ENCODE measurements at regions not wholly inside any gene's neighbourhood (a gene's known extent, or its start where the extent isn't known, plus 50 kb on each side); places are given as distances from the start of the nearest gene placed in this dataset.

DNA sequence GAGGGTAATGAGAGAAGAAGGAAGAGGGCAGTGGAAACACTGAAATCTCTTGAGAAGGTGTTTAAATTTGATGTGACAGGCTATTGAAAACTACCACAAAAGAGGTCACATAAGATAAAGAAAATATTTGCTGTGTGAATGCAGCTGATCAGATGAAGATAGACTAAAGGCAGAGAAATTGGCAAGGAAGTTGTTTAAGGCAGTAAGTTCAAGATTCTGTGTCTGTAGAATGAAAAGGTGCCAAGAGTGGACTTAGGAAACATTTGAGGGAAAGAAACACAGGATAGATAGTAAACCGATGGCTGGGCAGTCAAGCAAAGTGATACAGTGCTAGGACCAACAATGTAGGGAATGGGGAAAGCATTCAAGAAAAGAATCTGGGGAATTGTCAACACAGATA, 332.3 kb upstream of the MARCKS start (continued):
- TF ChIP-seq, protein P1, sequence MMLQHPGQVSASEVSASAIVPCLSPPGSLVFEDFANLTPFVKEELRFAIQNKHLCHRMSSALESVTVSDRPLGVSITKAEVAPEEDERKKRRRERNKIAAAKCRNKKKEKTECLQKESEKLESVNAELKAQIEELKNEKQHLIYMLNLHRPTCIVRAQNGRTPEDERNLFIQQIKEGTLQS (IDR thresholded peaks at IDR 0.05) = no peak

DNA sequence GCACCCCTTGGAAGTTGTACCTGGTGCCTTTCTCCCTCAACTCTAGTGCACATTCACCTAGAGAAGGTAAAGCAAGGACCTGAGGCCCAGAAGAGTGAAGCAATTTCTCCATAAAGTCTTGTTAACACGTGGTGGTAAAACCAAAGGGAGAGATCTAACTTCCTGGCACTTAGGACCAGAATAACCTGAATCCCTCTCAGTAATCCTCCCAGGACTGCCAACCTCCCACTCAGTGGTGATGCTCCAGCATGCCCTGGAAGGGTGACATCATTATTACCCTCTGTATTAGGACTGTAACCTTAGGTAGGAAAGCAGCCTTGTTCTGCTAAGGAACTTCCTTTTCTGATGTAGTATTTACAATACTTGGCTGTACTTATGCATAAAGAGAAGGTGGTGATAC, 330.6 kb upstream of the MARCKS start:
- Histone ChIP-seq H3K27ac (ENCODE audit: low read depth, low read length) (no peak overlapping the region), H2AFZ (ENCODE audit: low read depth, low read length, poor library complexity, severe bottlenecking) (no peak overlapping the region), H3K9me3 (ENCODE audit: control insufficient read depth in 1 of 2, insufficient read depth in 1 of 2, low read depth in 1 of 2, low read length in 2 of 2) (no peaks in the 10 kb centered on the region), H3K4me3 (replicated peaks in 1 of 2; ENCODE audit: low read depth in 1 of 2, low read length in 2 of 2) (no peak overlapping the region), H3K9ac (ENCODE audit: low read length) (no peak overlapping the region), H4K20me1 (ENCODE audit: insufficient read depth) (no peaks in the 10 kb centered on the region), H3K4me2 (ENCODE audit: low read length) (no peak overlapping the region), H3K79me2 (ENCODE audit: insufficient read depth, low read length) (no peaks in the 10 kb centered on the region), H3K36me3 (ENCODE audit: control insufficient read depth in 1 of 2, insufficient read depth in 2 of 2, low read length in 2 of 2) (no peaks in the 10 kb centered on the region), H3K9me2 (ENCODE audit: insufficient read depth) (no peaks in the 10 kb centered on the region), H3K4me1 (ENCODE audit: control insufficient read depth in 1 of 2, insufficient read depth in 2 of 2, low read length in 2 of 2) (no peaks in the 10 kb centered on the region), H3K27me3 (ENCODE audit: insufficient read depth, low read length) (no peaks in the 10 kb centered on the region)
- intact Hi-C loops (cut with micrococcal nuclease) = no loop called here
- POLR2A ChIA-PET = no interaction called here
- DNase-seq (ENCODE audit: low read depth, low spot score) (no peak), ATAC-seq (no peak)
- no TSS peak for BruUV-seq (replicated peaks)
- TF ChIP-seq POLR2A (IDR thresholded peaks at IDR 0.05; ENCODE audit: borderline replicate concordance, extremely low read depth, insufficient read depth, insufficient read length) = no peak
- no peak for TF ChIP-seq FOSL1 (IDR thresholded peaks at IDR 0.05; ENCODE audit: low read depth)
- TF ChIP-seq EZH2phosphoT487 (IDR thresholded peaks at IDR 0.05; ENCODE audit: borderline replicate concordance) = no peak
- TF ChIP-seq CBX3 (IDR thresholded peaks at IDR 0.05; ENCODE audit: low read depth) = no peak
- TF ChIP-seq CEBPB (IDR thresholded peaks at IDR 0.05; ENCODE audit: low read depth) = no peak
- TF ChIP-seq ZNF274 (IDR thresholded peaks at IDR 0.05; ENCODE audit: low read depth, low read length) = no peak
- no peak for TF ChIP-seq POLR2AphosphoS5 (IDR thresholded peaks at IDR 0.05; ENCODE audit: low read depth, low read length)
- TF ChIP-seq ELF1 (IDR thresholded peaks at IDR 0.05; ENCODE audit: borderline replicate concordance, low read depth) = no peak
- TF ChIP-seq MAX (IDR thresholded peaks at IDR 0.05) = no peak
- TF ChIP-seq JUND (IDR thresholded peaks at IDR 0.05) = no peak
- no peak for TF ChIP-seq YY1 (IDR thresholded peaks at IDR 0.05; ENCODE audit: extremely low read depth, insufficient replicate concordance, low read depth, low read length)
- RAD21 ChIA-PET (ENCODE audit: low non-redundant PET in 1 of 2, low total read pairs in 2 of 2, uncharacterized antibody in 2 of 2, unreplicated experiment in 2 of 2) = no interaction called here
- CTCF ChIA-PET = no interaction called here
